GM18511 (cell line): ENCODE measurements at regions not wholly inside any gene's neighbourhood (a gene's known extent, or its start where the extent isn't known, plus 50 kb on each side); places are given as distances from the start of the nearest gene placed in this dataset.
"Not testable (repeated sequence)": the region's sequence is repeated elsewhere in the genome, so short reads cannot be mapped to it uniquely, and the experiment has no call there.

Source experiments
- ATAC-seq: cut with Tn5 transposase; IDR thresholded peaks from one replicate; pipeline ENCODE4 v1.9.1; 2021; ENCODE audit warnings: mild to moderate bottlenecking, moderate library complexity; ENCODE audit not compliant: unreplicated experiment

DNA sequence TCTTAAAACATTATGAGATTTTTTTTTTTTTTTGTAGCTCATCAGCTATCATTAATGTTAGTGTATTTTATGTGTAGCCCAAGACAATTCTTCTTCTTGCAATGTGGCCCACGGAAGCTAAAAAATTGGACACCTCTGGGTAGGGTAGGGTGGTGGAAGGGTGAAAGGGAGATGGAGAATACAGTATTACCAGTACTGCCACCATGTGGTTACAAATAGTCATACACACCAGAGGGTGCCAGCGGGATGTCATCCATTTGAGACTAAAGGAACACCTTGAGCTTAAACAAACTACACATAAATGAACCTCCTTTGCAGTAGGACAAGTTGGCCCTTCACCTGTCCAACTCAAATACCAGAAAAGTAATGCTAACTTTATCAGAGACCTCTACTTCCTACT, 601.9 kb downstream of the HTR1B start:
- peak; percentile 80 for ATAC-seq

DNA sequence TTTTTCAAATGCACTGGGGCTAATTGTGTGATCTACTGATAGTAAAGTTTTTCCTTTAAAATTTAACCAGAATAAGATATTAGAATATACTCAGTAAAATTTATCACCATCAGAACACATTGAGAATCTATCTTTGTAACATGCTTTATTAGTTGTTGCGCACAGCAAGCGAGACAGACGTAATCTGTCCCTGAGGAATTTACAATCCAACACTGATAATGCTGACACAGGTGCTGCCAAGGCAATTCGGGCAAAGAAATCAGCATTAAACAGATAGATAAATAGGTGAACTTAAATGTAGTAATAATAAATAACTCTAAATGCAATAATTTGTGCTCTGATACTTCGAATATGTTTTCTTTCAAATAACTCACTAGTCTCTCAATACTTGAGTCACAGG, 607.2 kb downstream of the HTR1B start:
- no peak for ATAC-seq

DNA sequence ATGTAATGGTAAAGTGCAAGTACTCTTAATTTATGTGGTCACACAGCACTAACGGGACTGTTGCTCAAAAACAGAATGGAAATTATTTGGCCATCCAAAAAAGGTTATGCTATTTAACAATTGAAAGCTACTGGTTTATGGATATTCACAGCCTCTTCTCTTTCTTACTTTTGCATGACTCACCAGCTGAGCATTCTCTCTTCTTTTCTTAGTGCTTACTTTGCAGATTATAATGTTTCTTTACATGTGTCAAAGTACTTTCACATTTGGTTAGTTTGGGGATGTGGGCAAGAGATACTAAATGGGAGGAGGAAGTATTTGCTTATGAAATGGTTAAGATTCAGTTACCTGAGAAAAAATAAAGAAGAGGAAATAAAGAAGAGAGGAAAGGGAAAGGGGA, 610.5 kb downstream of the HTR1B start:
- no peak for ATAC-seq

DNA sequence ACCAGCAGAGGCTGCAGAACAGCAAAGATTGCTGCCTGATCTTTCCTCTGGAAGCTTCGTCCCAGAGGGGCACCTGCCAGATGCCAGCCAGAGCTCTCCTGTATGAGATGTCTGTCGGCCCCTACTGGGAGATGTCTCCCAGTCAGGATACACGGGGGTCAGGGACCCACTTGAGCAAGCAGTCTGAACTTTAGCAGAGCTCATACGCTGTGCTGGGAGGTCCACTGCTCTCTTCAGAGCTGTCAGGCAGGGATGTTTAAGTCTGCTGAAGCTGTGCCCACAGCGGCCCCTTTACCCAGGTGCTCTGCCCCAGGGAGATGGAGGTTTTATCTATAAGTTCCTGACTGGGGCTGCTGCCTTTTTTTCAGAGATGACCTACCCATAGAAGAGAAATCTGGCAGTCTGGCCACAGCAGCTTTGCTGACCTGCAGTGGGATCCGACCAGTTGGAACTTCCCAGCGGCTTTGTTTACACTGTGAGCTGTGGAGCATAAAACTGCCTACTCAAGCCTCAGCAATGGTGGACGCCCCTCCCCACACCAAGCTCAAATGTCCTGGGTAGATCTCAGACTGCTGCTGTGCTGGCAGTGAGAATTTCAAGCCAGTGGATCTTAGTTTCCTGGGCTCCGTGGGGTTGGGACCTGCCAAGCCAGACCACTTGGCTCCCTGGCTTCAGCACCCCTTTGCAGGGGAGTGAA, 613.9 kb downstream of the HTR1B start:
- ATAC-seq, result not testable (repeated sequence)

DNA sequence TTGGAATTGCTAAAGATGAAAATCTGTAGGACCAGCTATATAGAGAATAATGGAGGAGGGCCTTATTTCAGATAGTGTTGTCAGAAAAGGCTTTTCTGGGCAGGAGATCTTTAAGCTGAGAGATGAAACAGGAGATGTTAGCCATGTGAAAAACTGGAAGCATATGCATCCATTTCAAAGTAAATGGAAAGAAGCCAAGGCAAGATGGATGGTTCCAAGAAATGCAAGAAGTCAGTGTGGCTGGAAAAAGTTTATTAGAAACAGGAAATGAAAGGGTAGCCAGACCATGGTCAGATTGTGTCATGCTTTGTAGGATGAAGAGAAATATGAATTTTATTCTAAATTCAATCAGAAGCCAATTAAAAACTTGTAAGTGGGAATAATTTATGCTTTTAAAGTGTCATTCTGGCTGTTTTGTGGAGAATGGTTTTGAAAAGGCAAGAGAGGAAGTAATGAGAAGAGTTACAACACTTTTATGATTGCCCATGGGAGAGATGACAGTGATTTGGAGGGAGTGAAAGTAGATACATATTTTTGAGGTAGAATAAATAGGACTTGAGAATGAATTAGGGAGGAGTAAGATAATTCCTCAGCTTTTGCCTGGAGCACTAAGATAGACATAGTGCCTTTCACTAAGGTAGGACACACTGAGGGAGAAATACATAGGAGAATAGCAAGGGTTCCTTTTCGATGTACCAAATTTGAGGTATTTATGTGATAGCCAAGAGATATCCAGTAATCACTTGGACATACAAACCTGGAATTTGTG, 620.1 kb downstream of the HTR1B start:
- no peak for ATAC-seq

DNA sequence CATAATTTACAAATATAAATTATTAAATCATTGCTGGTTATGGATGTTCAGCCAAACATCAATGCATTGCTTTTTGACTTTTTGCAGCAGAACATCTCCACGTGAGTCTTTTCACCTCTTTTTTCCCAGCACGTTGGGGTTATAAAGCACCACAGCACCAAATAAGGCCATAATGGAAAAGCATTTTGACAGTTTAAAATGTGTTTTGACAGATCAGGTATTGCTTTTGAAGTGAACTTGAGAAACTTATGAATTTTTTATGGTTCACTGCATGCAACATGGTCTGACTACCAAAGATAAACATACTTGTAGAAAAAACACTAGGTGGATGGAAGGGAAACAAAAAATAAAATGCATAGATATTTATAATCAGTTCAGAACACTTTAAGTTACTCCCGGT, 622.4 kb downstream of the HTR1B start:
- ATAC-seq, result no peak

DNA sequence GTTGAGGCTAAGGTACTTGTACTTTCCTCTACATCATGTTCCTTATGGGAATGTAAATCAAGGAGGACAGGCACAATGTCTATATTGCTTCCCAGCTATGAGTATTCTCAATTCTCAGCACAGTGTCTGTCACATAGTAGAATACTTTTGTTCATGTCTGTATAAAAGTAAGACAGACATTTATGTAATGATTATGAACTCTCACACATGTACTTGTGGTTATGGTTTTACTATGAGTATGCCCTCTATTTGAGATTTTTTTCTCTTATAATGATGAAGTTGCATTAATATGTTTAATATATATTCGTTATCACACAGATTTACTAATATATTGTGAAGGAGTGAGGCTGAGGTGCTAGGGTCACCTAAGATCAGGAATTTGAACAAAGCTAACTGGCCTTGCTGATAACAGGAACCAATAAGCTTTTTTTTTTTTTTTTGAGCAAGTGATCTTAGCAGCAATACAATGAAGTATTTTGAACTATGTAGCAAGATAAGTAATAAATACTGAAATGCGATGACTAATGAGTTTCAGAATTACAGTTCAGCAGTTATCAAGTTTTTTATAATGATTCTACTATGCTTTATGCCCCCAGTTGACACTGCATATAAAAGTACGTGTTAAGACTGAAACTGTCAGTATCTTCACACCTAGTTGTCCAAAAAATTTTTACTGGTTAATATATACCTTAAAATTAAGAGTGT, 623.1 kb downstream of the HTR1B start:
- ATAC-seq, result peak; percentile 77

DNA sequence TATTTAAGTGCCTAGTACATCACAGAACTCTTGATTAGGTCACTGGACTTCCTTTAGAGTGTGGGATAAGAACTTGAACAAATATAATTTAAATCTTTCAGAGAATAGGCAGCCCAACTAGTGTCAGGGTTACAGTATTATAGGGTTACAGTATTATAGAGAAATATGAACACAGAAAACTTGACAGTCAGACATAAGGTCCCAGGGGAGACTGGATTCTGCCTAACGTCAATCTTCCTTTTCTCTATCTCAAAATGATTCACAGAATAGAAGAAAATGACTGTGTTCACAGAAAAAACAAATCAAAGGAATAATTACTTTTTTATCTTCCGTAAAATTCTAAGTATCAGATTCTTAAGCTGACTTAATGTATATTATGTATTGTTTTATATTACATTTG, 623.8 kb downstream of the HTR1B start:
- ATAC-seq, result no peak

DNA sequence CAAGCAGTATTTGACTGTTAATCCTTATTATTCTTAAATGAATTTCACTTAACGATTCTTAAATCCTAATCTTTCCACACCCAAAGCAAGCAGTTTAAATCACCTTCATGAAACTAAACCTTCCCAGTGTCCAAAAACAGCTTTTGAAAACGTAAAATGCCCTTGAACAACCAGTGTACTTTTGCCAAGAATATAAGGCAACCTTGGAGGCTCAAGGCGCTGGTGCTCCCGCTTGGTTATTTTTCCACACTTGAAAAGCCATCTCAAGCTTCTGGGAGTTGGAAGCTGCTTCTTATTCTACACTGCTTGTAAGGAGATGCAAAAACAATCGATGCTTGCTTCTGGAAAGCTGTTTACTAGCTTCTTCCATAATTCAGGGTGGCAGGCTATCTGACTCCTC, 625.7 kb downstream of the HTR1B start:
- no peak for ATAC-seq

DNA sequence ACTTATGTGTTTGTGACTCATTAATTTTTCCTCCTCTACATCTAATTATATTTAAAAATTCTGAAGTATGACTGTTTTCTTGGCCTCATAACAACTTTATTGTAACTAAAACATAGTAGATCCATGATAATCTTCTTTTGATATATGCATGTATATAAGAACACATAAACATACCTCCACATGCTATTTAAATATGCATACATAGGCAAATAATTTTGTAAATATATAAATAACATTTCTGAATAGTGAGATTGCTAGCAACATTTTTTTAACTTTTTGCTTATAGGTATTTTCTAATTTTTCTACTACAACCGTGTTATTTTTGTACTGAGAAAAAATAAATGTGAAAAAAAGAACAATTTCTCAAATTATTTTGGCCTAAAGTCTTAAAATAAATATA, 627.6 kb downstream of the HTR1B start:
- no peak for ATAC-seq

DNA sequence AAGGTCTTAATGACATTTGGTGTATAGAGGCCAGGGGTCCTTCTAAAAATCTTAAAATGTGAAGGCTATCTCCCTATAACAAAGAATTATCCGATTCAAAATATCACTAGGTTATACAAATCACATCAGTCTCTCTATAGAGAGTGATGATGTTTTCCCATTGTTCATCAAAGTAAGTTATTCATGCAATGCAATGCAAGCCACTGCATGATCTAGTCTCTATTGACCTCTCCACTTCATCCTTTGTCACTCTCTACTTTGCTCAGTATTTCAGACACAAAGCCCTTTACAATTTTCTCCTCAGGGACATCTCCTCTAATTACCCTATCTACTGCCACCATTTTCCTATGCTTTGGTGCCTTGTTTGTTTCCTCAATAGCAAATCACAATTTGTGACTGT, 628.0 kb downstream of the HTR1B start:
- no peak for ATAC-seq

DNA sequence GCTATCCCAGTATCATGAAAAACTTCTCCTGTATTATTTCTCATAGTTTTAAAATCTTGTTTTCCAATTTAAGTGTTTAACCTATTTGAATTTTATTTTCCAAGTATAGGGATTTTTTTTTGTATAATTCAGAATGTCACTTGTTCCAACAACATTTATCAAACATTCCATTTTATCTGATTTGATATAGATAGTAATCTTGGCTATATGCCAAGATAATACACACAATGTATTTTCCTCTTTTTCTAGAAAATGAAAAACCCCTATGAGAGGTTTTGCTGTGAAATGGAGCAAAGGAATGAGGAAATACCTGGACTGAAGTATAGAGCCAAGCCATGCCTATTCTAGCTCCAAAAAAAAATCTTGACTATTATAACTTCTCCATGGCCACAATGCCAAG, 628.9 kb downstream of the HTR1B start:
- no peak for ATAC-seq

DNA sequence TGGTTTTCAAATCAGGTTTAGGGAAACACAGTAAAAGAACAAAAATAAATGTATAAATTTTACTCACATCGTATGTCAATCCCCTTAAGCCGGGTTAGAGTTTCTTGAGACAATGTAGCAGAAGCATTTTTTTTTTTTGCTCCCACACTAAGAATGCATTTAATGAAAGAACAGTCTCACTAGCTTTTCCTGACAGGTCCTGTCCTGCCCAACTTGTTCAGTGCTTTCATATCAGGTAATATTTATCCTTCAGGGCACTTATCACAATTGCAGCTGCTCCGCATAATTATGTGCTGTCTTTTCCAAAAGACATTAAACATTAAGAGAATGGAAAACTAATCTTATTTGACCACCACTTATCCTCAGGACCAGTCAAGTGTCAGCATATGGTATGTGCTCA, 632.0 kb downstream of the HTR1B start:
- no peak for ATAC-seq

DNA sequence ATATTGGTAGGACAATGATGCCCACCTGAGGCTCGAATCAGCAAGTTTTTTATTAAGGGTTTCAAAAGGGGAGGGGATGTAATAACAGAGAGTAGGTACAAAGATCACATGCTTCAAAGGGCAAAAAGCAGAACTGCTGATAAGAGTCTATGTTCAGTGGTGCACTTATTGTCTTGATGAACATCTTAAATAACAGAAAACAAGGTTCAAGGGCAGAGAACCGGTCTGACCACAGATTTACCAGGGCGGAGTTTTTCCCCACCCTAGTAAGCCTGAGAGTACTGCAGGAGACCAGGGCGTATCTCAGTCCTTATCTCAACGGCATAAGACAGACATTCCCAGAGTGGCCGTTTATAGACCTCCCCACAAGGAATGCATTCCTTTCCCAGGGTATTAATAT, 639.7 kb downstream of the HTR1B start:
- not testable (repeated sequence) for ATAC-seq

DNA sequence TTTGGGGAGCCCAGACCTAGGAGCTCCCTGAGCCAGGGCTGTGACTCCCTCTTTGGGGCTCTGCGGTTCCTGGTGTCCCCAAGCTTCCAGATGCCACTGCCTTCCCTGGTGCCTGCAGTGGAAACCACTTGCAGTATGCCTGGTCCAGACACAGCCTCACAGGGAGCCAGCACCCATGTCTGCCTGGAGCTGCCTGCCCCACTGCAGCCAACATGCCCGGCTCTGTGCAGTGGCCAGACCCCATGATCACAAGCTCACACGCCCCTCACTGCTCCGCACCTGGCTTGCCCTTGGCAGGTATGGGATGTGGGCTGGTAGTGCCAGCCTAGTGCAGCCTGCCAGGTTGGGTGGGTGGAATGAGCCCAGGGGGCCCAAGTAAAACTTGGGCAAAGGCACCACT, 644.8 kb downstream of the HTR1B start:
- ATAC-seq, result no peak

DNA sequence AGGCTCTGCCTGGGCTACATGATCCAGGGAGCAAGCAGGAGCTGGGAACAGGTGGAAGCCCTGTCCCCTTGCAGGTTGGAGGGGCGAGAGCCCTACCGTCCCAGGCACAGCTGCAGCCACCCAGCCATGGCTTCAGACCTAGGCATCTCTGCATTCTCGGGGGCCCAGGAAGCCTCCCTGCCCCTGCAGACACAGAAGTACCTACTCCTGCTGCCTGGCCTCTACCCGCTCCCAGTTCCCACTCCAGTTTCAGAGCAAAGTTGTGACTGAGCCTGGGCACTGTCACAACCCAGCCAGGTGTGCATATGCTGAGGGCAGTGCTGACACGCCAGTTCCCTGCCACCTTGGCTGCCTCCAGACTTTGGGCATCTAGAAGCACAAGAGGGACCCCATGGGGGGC, 645.9 kb downstream of the HTR1B start:
- no peak for ATAC-seq

DNA sequence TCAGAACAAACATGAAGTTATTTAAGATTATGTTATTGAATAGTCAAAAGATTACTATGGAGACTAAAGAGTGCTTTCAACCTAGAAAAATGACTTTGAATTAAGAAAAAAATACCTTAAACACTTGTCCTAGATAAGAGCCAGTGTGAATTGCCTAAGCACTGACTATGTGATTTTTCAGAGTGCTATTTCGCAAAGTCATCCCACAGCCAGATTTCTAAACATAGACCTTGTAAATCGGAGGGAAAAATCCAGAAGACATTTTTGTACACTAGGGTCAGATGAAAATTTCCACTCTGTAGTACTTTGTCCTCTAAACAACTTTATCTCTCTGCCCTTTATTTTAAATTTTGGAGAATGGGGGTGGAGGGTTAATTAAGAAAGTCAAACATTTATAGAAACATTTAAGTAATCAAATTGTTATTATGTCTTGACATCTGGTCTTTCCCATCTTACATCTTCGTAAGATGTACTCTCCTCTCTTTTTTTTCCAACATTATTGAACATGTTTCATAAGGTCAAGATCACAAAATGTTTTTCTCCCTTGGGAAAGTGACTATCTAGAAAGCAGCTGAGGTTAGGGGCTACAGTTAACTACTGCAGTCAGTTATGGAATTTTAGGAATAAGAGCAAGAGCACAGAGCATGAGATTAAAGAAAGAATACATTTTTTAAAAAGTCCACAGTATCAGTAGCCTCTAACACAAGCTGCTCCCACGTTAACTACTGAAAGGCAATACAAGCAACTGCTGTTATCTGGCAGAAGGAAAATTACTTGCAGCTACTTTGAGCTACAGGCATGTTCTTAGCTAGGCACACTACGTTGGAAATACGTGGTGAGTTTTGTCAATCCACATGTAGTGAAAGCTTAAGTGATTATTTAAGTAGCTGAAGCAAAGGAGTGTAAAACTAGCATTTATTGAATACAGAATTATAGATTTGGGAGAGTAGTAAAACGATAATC, 648.5 kb downstream of the HTR1B start:
- ATAC-seq, result no peak

DNA sequence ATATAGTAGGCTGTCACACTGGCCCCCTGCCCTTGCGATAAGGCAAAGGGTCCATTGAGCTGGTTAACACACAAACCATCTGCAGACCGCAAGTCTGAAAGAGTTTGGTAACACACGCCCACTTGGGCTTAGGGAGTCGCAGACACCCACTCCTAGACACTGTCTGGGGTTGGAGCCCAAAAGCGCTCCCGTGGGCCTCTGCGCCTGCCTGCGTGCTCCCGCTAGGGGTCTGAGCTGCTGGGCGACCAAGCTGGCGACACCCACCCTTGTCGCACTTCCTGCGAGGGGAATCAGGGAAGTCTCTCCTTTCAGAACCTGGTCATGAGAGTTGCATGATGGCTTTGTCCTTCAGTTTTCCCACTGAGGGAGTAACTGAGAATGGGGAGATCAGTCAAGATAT, 653.0 kb downstream of the HTR1B start:
- no peak for ATAC-seq

DNA sequence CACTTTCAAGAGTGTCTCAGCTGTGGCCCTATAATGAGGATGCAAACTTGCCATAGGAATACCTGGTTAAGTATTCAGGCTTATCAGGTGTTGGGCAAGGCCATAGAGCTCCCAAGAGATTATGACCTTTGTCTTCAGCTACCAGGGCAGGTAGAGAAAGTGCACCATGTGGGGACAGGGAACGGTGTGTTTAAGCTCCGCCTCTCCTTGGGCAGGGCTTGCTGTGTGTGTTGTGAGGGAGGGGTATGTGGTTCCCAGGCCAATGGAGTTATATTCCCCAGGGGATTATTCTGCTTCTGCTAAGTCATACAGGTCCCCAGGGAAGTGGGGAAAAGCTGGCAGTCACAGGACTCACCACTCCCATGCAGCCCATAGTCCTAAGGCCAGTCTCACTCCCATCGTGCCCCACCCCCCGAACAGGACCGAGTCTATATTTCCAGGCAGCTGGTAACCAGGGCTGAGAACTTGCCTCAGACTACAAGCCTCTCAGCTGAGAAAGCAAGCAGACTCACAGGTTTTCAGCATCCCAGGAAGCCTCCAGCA, 660.2 kb downstream of the HTR1B start:
- no peak for ATAC-seq

DNA sequence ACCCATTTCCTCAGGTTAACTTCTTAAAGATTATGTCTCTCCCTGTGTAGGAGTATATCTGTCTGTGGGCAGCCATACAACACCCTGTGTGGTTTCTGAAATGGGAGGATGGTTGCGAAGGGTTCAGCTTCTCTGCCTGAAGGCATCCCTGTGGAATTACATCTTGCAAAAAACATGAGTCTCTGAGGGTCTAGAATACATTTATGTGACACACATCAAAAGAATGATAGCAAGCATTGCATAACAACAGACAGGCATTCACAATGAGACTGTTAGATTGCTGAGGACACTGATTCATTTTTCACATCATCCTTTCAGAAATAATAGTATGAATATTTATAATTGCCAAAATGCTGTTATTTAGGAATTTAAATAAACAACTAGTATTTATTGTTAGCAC, 670.9 kb downstream of the HTR1B start:
- no peak for ATAC-seq

DNA sequence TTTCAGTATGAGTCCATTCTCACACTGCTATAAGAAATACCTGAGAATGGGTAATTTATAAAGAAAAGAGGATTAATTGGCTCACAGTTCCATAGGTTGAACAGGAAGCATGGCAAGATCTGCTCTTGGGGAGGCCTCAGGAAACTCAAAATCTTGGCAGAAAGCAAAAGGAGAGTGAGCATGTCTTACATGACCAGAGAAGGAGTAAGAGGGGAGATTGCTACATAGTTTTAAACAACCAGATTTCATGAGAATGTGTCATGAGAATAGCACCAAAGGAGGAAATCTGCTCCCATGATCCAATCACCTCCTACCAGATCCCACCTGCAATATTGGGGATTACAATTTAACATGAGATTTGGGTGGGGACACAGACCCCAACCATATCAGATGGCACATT, 672.4 kb downstream of the HTR1B start:
- ATAC-seq, result no peak
